COR-L47 (cell line): ENCODE measurements at regions not wholly inside any gene's neighbourhood (a gene's known extent, or its start where the extent isn't known, plus 50 kb on each side); places are given as distances from the start of the nearest gene placed in this dataset.
"Not testable (repeated sequence)": the region's sequence is repeated elsewhere in the genome, so short reads cannot be mapped to it uniquely, and the experiment has no call there.

Source experiments
- DNase-seq: peaks from one replicate; lab custom pipeline; 2025; lab: John Stamatoyannopoulos, UW

GRCh38 chr6:137623293-137623692, 129.1 kb upstream of the OLIG3 start:
- no peak for DNase-seq

GRCh38 chr6:137625100-137625661, 131.0 kb upstream of the OLIG3 start:
- DNase-seq = no peak

GRCh38 chr6:137625808-137626207, 131.6 kb upstream of the OLIG3 start:
- no peak for DNase-seq

GRCh38 chr6:137630666-137631065, 136.5 kb upstream of the OLIG3 start:
- DNase-seq = no peak

- DNase-seq = no peak
Measured at GRCh38 chr6:137631323-137631722, 137.1 kb upstream of the OLIG3 start.

GRCh38 chr6:137634177-137634576, 140.0 kb upstream of the OLIG3 start:
- not testable (repeated sequence) for DNase-seq

GRCh38 chr6:137637121-137637520, 142.9 kb upstream of the OLIG3 start:
- no peak for DNase-seq

- DNase-seq = no peak
Measured at GRCh38 chr6:137638926-137639706, 144.9 kb upstream of the OLIG3 start.

GRCh38 chr6:137640086-137640485, 145.9 kb upstream of the OLIG3 start:
- DNase-seq = no peak

GRCh38 chr6:137641474-137642077, 147.4 kb upstream of the OLIG3 start:
- peak; percentile 53 for DNase-seq

- DNase-seq = not testable (repeated sequence)
Measured at GRCh38 chr6:137643210-137643609, 149.0 kb upstream of the OLIG3 start.

- not testable (repeated sequence) for DNase-seq
Measured at GRCh38 chr6:137643644-137644043, 149.4 kb upstream of the OLIG3 start.

GRCh38 chr6:137645850-137646249, 151.7 kb upstream of the OLIG3 start:
- DNase-seq = no peak

- no peak for DNase-seq
Measured at GRCh38 chr6:137646484-137646883, 152.3 kb upstream of the OLIG3 start.

- no peak for DNase-seq
Measured at GRCh38 chr6:137647762-137648447, 153.7 kb upstream of the OLIG3 start.

GRCh38 chr6:137650720-137651119, 156.5 kb upstream of the OLIG3 start:
- DNase-seq = no peak

- DNase-seq = no peak
Measured at GRCh38 chr6:137651178-137651577, 157.0 kb upstream of the OLIG3 start.

- no peak for DNase-seq
Measured at GRCh38 chr6:137651591-137652335, 157.6 kb upstream of the OLIG3 start.

GRCh38 chr6:137652961-137653705, 158.9 kb upstream of the OLIG3 start:
- DNase-seq = no peak

GRCh38 chr6:137653706-137654059, 159.5 kb upstream of the OLIG3 start:
- no peak for DNase-seq

- DNase-seq = no peak
Measured at GRCh38 chr6:137654365-137654981, 160.3 kb upstream of the OLIG3 start.
